GM23338 (cell line): ENCODE measurements at regions not wholly inside any gene's neighbourhood (a gene's known extent, or its start where the extent isn't known, plus 50 kb on each side); places are given as distances from the start of the nearest gene placed in this dataset.
"Not testable (repeated sequence)": the region's sequence is repeated elsewhere in the genome, so short reads cannot be mapped to it uniquely, and the experiment has no call there.

Experiments used
- ATAC-seq: fragments of 200-7000 bp; cut with Tn5 transposase; 3 replicates; pipeline ENCODE4 v1.9.1; 2020
- DNase-seq: peaks from one replicate; pipeline ENCODE4 v3.0.0-alpha.2; 2015; ENCODE audit warnings: low spot score
- H2AFZ ChIP-seq: fragments of 200-600 bp; sonication (generic); 2 replicates; pipeline ENCODE4 v1.8.0; 2016; ENCODE audit warnings: antibody characterized with exemption, mild to moderate bottlenecking, moderate library complexity
- H3F3A ChIP-seq: fragments of 200-600 bp; sonication (generic); replicated peaks from 2 replicates; pipeline ENCODE4 v1.8.0; 2017; ENCODE audit warnings: antibody characterized with exemption, mixed run types, low read depth
- H3K27ac ChIP-seq: fragments of 200-600 bp; sonication (generic); 2 replicates; pipeline ENCODE4 v1.6.1; 2016; ENCODE audit warnings: low read depth
- H3K27me3 ChIP-seq: fragments of 200-600 bp; sonication (generic); 2 replicates; pipeline ENCODE4 v1.8.0; 2016; ENCODE audit warnings: mild to moderate bottlenecking, mixed run types, moderate library complexity; ENCODE audit not compliant: insufficient read depth
- H3K36me3 ChIP-seq: fragments of 200-600 bp; sonication (generic); 2 replicates; pipeline ENCODE4 v1.8.0; 2016; ENCODE audit warnings: mild to moderate bottlenecking; ENCODE audit not compliant: insufficient read depth
- H3K4me1 ChIP-seq: fragments of 200-600 bp; sonication (generic); 2 replicates; pipeline ENCODE4 v1.8.0; 2016; ENCODE audit warnings: mild to moderate bottlenecking, moderate library complexity; ENCODE audit not compliant: insufficient read depth
- H3K4me2 ChIP-seq: fragments of 200-600 bp; sonication (generic); 2 replicates; pipeline ENCODE4 v1.7.1; 2017; ENCODE audit warnings: mixed run types
- H3K4me3 ChIP-seq: fragments of 200-600 bp; sonication (generic); 2 replicates; pipeline ENCODE4 v1.6.1; 2016; ENCODE audit warnings: mixed run types
- H3K79me2 ChIP-seq: fragments of 200-600 bp; sonication (generic); replicated peaks from 2 replicates; pipeline ENCODE4 v1.8.0; 2017; ENCODE audit warnings: mild to moderate bottlenecking; ENCODE audit not compliant: insufficient read depth
- H3K9me2 ChIP-seq: fragments of 200-600 bp; sonication (generic); 2 replicates; pipeline ENCODE4 v1.8.0; 2017; ENCODE audit not compliant: insufficient read depth
- H4K20me1 ChIP-seq: fragments of 200-600 bp; sonication (generic); replicated peaks from 2 replicates; pipeline ENCODE4 v1.8.0; 2017; ENCODE audit warnings: mild to moderate bottlenecking; ENCODE audit not compliant: insufficient read depth
- H3K27ac Mint-ChIP-seq: 2 replicates; pipeline ENCODE4 v1.8.0; 2020; ENCODE audit warnings: inconsistent platforms, mild to moderate bottlenecking, moderate library complexity, mixed read lengths
- H3K27me3 Mint-ChIP-seq: 3 replicates; pipeline ENCODE4 v1.8.0; 2022; ENCODE audit warnings: low read depth, mild to moderate bottlenecking, moderate library complexity, mixed read lengths, inconsistent platforms; ENCODE audit not compliant: insufficient read depth, poor library complexity
- H3K36me3 Mint-ChIP-seq: 3 replicates; pipeline ENCODE4 v1.8.0; 2021; ENCODE audit warnings: low read depth, mild to moderate bottlenecking, inconsistent platforms, moderate library complexity, mixed read lengths
- H3K4me1 Mint-ChIP-seq: 3 replicates; pipeline ENCODE4 v1.8.0; 2020; ENCODE audit warnings: mild to moderate bottlenecking, inconsistent platforms, mixed read lengths
- H3K4me3 Mint-ChIP-seq: 3 replicates; pipeline ENCODE4 v1.8.0; 2021; ENCODE audit warnings: moderate library complexity, mild to moderate bottlenecking, inconsistent platforms, mixed read lengths
- H3K9me3 Mint-ChIP-seq: 3 replicates; pipeline ENCODE4 v1.8.0; 2020; ENCODE audit warnings: moderate library complexity, mild to moderate bottlenecking, inconsistent platforms, mixed read lengths
- CREB1 ChIP-seq: fragments of 250-450 bp; sonication (Bioruptor Pico); IDR thresholded peaks from 2 replicates; pipeline ENCODE4 v1.5.0; 2020; ENCODE audit warnings: low read depth, mild to moderate bottlenecking, moderate library complexity
- CTCF ChIP-seq, 2 experiments: fragments of 200-600 bp in 1 of 2; sonication (generic) in 1 of 2; conservative IDR thresholded peaks; 2 replicates each; pipeline versions ENCODE4 v1.5.1 to v1.6.1; 2016 to 2017; ENCODE audit warnings: antibody characterized with exemption in 2 of 2, low read depth in 2 of 2, mild to moderate bottlenecking in 2 of 2, moderate library complexity in 1 of 2
- ETS1 ChIP-seq: IDR thresholded peaks from 2 replicates; pipeline ENCODE4 v1.6.1; 2016; ENCODE audit warnings: antibody characterized with exemption
- EZH2 ChIP-seq: fragments of 200-600 bp; sonication (generic); IDR thresholded peaks from one replicate; pipeline ENCODE4 v1.8.0; 2017; ENCODE audit warnings: antibody characterized with exemption, mild to moderate bottlenecking, low read depth; ENCODE audit not compliant: unreplicated experiment
- JUNB ChIP-seq: IDR thresholded peaks from one replicate; pipeline ENCODE4 v1.6.1; 2016; ENCODE audit warnings: antibody characterized with exemption; ENCODE audit not compliant: unreplicated experiment
- REST ChIP-seq: IDR thresholded peaks from one replicate; pipeline ENCODE4 v1.6.1; 2018; ENCODE audit warnings: antibody characterized with exemption; ENCODE audit not compliant: unreplicated experiment
- STAT1 ChIP-seq: IDR thresholded peaks from one replicate; pipeline ENCODE4 v1.6.1; 2016; ENCODE audit warnings: antibody characterized with exemption; ENCODE audit not compliant: unreplicated experiment
- ZNF114 ChIP-seq: fragments of 250-450 bp; sonication (Bioruptor Pico); IDR thresholded peaks from 2 replicates; pipeline ENCODE4 v1.5.0; 2020; ENCODE audit warnings: mild to moderate bottlenecking, moderate library complexity
- ZNF331 ChIP-seq: fragments of 250-450 bp; sonication (Bioruptor Pico); IDR thresholded peaks from 2 replicates; pipeline ENCODE4 v1.5.0; 2020; ENCODE audit warnings: low read depth, mild to moderate bottlenecking, moderate library complexity
- ZNF462 ChIP-seq: fragments of 250-450 bp; sonication (Bioruptor Pico); IDR thresholded peaks from 2 replicates; pipeline ENCODE4 v1.5.0; 2020; ENCODE audit warnings: mild to moderate bottlenecking, moderate library complexity

- H3F3A ChIP-seq, H3K9me2 ChIP-seq: not testable (repeated sequence)
Measured at GRCh38 chr6:8920244-8920643, 484.9 kb upstream of the SLC35B3 start.

GRCh38 chr6:8918196-8918595 lies 482.9 kb upstream of the SLC35B3 start:
- Mint-ChIP-seq H3K4me3 (no peak overlapping the region), H3K36me3 (no peaks in the 10 kb centered on the region; the same call in 2 of the 3 replicates), H3K27ac (no peak overlapping the region), H3K4me1 (no peaks in the 10 kb centered on the region), H3K27me3 (no peaks in the 10 kb centered on the region), H3K9me3 (peaks cover 3% of the 10 kb centered on the region)
- H4K20me1 ChIP-seq: no peaks in the 10 kb centered on the region
- H3K4me1 ChIP-seq: no peaks in the 10 kb centered on the region
- H3K4me2 ChIP-seq: no peak overlapping the region
- H3K9me2 ChIP-seq: no peaks in the 10 kb centered on the region
- H3F3A ChIP-seq: no peaks in the 10 kb centered on the region
- H3K4me3 ChIP-seq: no peak overlapping the region
- DNase-seq (no peak), ATAC-seq (no peak)
- H3K79me2 ChIP-seq: no peaks in the 10 kb centered on the region
- H3K27me3 ChIP-seq: no peaks in the 10 kb centered on the region
- H2AFZ ChIP-seq: no peak overlapping the region
- H3K36me3 ChIP-seq: no peaks in the 10 kb centered on the region
- H3K27ac ChIP-seq: no peak overlapping the region
- TF ChIP-seq EZH2 (no peak), STAT1 (no peak), ETS1 (no peak), ZNF462 (CRISPR knock-in tag) (no peak), CREB1 (CRISPR knock-in tag) (no peak), ZNF114 (no peak), ZNF331 (CRISPR knock-in tag) (no peak), JUNB (no peak), CTCF (conservative IDR thresholded peaks at IDR 0.05; ENCODE audit: low read depth in 2 of 2) (no peak), REST (no peak)

More at GRCh38 chr6:8920244-8920643, 484.9 kb upstream of the SLC35B3 start:
- not testable (repeated sequence) for DNase-seq, H3K4me1 Mint-ChIP-seq, H3K4me2 ChIP-seq, H3K27ac ChIP-seq, H3K27ac Mint-ChIP-seq, H3K9me3 Mint-ChIP-seq, H3K27me3 ChIP-seq, H3K36me3 Mint-ChIP-seq, H3K27me3 Mint-ChIP-seq, ATAC-seq, H3K36me3 ChIP-seq, H3K79me2 ChIP-seq, H4K20me1 ChIP-seq, H2AFZ ChIP-seq, H3K4me3 ChIP-seq, H3K4me3 Mint-ChIP-seq, H3K4me1 ChIP-seq
